ENCODE measurements at regions not wholly inside any gene's neighbourhood (a gene's known extent, or its start where the extent isn't known, plus 50 kb on each side); places are given as distances from the start of the nearest gene placed in this dataset.
"Not testable (repeated sequence)": the region's sequence is repeated elsewhere in the genome, so short reads cannot be mapped to it uniquely, and the experiment has no call there.

DNA sequence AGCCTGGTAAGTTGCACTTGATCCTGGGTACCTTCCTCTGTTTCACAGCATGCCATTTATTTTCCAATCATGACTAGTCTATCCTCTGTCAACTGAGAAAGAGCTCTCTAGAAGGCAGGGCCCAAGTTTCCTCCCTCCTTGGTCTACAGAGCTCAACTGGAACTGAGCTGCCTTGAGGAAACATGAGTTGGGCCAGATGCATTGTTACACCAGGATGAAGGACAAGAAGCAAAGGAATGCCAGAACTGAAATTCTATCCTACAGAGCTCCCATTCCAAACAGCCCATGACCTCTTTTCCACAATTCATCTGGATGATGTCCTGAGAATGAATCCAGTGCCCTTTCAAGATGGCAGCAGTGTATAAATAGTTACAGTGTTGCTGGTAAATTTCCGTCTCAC lies 66.7 kb upstream of the E2F3 start:
- TF ChIP-seq FOXA1 (IDR thresholded peaks at IDR 0.05) (no peak), SP1 (IDR thresholded peaks at IDR 0.05) (no peak), ZNF384 (IDR thresholded peaks at IDR 0.05) (no peak), LEF1 (IDR thresholded peaks at IDR 0.05; ENCODE audit: borderline replicate concordance) (no peak), NFRKB (IDR thresholded peaks at IDR 0.05) (no peak), HDGF (IDR thresholded peaks at IDR 0.05; ENCODE audit: borderline replicate concordance) (no peak), CTBP1 (IDR thresholded peaks at IDR 0.05; ENCODE audit: borderline replicate concordance) (no peak), FOXM1 (IDR thresholded peaks at IDR 0.05; ENCODE audit: borderline replicate concordance) (no peak), SUZ12 (IDR thresholded peaks at IDR 0.05) (no peak), FOXK2 (IDR thresholded peaks at IDR 0.05) (no peak), BHLHE40 (IDR thresholded peaks at IDR 0.05; ENCODE audit: borderline replicate concordance) (no peak), ARNT (IDR thresholded peaks at IDR 0.05) (no peak), L3MBTL2 (conservative IDR thresholded peaks at IDR 0.05) (no peak), TARDBP (IDR thresholded peaks at IDR 0.05) (no peak), ELF4 (IDR thresholded peaks at IDR 0.05) (no peak)
- TF ChIP-seq, protein P1, sequence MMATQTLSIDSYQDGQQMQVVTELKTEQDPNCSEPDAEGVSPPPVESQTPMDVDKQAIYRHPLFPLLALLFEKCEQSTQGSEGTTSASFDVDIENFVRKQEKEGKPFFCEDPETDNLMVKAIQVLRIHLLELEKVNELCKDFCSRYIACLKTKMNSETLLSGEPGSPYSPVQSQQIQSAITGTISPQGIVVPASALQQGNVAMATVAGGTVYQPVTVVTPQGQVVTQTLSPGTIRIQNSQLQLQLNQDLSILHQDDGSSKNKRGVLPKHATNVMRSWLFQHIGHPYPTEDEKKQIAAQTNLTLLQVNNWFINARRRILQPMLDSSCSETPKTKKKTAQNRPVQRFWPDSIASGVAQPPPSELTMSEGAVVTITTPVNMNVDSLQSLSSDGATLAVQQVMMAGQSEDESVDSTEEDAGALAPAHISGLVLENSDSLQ (IDR thresholded peaks at IDR 0.05), result no peak
- no peak for DNase-seq (ENCODE audit: extremely low spot score)
- ChIA-PET CTCF (no interaction called here), POLR2A (no interaction called here)

DNA sequence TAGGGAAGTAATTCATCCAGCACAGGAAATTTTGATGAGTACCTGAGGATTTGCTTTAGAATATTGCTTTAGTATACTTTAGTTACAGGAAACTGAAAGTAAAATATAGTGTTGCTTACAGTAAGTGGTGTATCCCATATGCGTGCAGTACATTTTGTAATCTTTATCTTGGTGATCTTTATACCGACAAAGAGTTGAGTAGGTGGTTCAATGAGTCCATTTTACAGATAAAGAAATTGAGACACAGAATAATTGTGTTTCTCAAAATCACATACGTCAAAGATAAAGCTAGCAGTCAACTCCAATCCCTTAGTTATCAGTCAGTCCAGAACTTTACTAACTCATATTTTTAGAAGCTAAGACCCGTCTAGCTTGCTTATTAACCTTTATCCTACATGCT lies 65.8 kb upstream of the E2F3 start:
- POLR2A ChIA-PET, result no interaction called here
- TF ChIP-seq LEF1 (IDR thresholded peaks at IDR 0.05; ENCODE audit: borderline replicate concordance), result no peak
- no peak for TF ChIP-seq ARNT (IDR thresholded peaks at IDR 0.05)
- TF ChIP-seq CTBP1 (IDR thresholded peaks at IDR 0.05; ENCODE audit: borderline replicate concordance), result no peak
- TF ChIP-seq TARDBP (IDR thresholded peaks at IDR 0.05), result no peak
- no peak for TF ChIP-seq ZNF384 (IDR thresholded peaks at IDR 0.05)
- no peak for TF ChIP-seq FOXK2 (IDR thresholded peaks at IDR 0.05)
- TF ChIP-seq NFRKB (IDR thresholded peaks at IDR 0.05), result no peak
- no peak for TF ChIP-seq SP1 (IDR thresholded peaks at IDR 0.05)
- TF ChIP-seq SUZ12 (IDR thresholded peaks at IDR 0.05), result no peak
- TF ChIP-seq ELF4 (IDR thresholded peaks at IDR 0.05), result no peak
- no peak for TF ChIP-seq FOXA1 (IDR thresholded peaks at IDR 0.05)
- TF ChIP-seq L3MBTL2 (conservative IDR thresholded peaks at IDR 0.05), result no peak
- TF ChIP-seq FOXM1 (IDR thresholded peaks at IDR 0.05; ENCODE audit: borderline replicate concordance), result no peak
- DNase-seq (ENCODE audit: extremely low spot score), result no peak
- CTCF ChIA-PET, result no interaction called here

DNA sequence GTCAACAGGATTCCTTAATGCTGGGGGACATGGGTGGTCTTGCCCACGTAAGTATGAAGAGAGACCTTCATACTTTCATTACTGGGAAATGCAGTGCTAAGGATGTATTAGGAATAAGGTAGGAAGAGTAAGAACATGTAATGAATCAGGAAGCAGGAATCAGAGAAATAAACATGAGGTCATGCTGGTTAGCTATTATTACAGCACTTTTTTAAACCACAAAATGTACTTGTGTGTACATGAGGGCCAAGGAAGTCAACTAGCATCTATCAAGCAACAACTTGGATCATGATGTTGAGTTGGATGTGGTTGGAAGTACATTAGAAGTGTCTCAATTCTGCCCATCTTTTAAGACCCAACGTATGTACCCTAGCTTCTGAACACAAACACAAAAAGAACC lies 63.5 kb upstream of the E2F3 start:
- DNase-seq (ENCODE audit: extremely low spot score), result no peak
- no peak for TF ChIP-seq TARDBP (IDR thresholded peaks at IDR 0.05)
- TF ChIP-seq ARNT (IDR thresholded peaks at IDR 0.05), result no peak
- no peak for TF ChIP-seq BHLHE40 (IDR thresholded peaks at IDR 0.05; ENCODE audit: borderline replicate concordance)
- TF ChIP-seq FOXM1 (IDR thresholded peaks at IDR 0.05; ENCODE audit: borderline replicate concordance), result no peak
- TF ChIP-seq LEF1 (IDR thresholded peaks at IDR 0.05; ENCODE audit: borderline replicate concordance), result no peak
- no peak for TF ChIP-seq NFRKB (IDR thresholded peaks at IDR 0.05)
- no peak for TF ChIP-seq SUZ12 (IDR thresholded peaks at IDR 0.05)
- TF ChIP-seq SP1 (IDR thresholded peaks at IDR 0.05), result no peak
- TF ChIP-seq CTBP1 (IDR thresholded peaks at IDR 0.05; ENCODE audit: borderline replicate concordance), result no peak
- ChIA-PET CTCF (no interaction called here), POLR2A (no interaction called here)

DNA sequence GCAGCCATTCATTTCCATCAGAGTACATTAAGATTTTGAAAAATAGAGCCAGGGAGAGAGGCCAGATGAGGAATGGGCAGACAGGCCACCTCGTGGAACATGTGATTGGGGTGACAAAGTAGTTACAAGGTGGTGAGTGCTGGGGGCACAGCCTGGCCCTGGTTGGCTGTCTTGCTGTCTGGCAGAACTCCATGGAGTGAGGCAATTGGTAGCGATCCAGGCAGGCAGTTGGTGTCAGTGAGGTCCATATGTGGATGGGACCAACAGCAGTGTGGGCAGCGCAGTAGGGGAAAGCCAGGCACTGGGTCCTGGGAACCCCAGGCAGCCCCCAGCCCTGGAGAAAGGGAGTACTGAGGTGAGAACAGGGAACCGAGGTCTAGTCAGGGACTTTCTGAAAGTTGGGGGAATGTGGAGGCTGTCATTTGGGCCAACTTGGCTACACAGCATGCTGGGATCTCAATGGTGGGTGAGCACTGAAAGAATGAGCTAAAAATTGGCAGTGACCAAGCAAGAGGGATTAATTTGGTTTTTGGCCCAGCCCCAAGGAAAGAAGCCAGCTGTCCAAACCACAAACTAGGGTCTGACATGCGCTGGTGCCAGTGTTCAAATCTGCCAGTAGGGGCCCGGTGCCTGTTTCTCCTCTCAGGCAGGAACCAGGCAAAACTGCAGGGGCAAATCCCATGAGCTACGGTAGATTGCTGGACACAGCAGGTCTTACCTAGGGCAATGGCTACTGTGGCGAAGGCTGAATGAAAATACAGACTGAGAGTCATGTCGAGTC lies 61.4 kb upstream of the E2F3 start:
- no peak for DNase-seq (ENCODE audit: extremely low spot score)
- TF ChIP-seq ZNF384 (IDR thresholded peaks at IDR 0.05), result no peak
- no peak for TF ChIP-seq ARNT (IDR thresholded peaks at IDR 0.05)
- TF ChIP-seq CTBP1 (IDR thresholded peaks at IDR 0.05; ENCODE audit: borderline replicate concordance), result no peak
- no peak for TF ChIP-seq ELF4 (IDR thresholded peaks at IDR 0.05)
- TF ChIP-seq LEF1 (IDR thresholded peaks at IDR 0.05; ENCODE audit: borderline replicate concordance), result no peak
- TF ChIP-seq FOXK2 (IDR thresholded peaks at IDR 0.05), result no peak
- TF ChIP-seq HDGF (IDR thresholded peaks at IDR 0.05; ENCODE audit: borderline replicate concordance), result no peak
- no peak for TF ChIP-seq TARDBP (IDR thresholded peaks at IDR 0.05)
- TF ChIP-seq SUZ12 (IDR thresholded peaks at IDR 0.05), result no peak
- CTCF ChIA-PET, result no interaction called here
- POLR2A ChIA-PET, result no interaction called here

DNA sequence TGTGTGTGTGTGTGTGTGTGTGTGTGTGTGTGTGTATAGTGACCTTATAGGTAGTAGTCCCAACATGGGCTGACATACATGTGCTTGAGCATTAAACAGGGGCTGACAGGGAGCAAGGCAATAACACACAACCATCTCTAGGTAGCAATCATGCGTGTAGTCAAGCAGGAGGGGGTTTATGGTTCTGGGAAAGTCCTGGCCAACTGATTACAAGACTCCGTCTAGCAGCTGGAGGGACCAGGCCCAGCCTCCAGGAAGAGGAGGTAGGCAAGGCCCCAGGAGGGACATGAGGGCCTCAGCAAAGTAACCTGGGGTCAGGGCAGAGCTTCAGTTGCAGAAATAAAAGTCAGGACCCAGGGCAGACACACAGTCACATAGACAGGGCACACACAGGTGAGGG lies 60.6 kb upstream of the E2F3 start:
- no peak for DNase-seq (ENCODE audit: extremely low spot score)
- POLR2A ChIA-PET, result no interaction called here
- TF ChIP-seq, protein P1 (IDR thresholded peaks at IDR 0.05), result no peak
- CTCF ChIA-PET, result no interaction called here

DNA sequence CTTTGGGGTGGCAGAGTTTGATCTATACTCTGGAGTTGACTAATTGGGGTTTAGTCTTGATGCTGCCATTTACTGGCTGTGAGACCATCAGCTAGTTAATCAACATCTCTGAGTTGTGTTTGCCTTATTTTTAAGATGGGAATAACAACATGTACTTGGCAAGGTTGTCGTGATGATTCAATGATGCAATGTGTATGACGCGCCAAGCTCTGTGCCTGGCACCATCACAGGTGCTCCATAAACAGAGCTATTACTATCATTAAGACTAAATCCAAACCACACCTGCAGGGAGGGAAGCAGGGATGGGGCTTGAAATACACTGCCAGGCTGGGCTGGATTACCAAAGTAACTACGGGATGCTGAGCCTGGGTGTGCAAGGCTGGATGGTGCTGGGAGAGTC lies 60.1 kb upstream of the E2F3 start:
- ChIA-PET POLR2A (no interaction called here), CTCF (no interaction called here)
- TF ChIP-seq HDGF (IDR thresholded peaks at IDR 0.05; ENCODE audit: borderline replicate concordance), result no peak
- DNase-seq (ENCODE audit: extremely low spot score), result no peak

DNA sequence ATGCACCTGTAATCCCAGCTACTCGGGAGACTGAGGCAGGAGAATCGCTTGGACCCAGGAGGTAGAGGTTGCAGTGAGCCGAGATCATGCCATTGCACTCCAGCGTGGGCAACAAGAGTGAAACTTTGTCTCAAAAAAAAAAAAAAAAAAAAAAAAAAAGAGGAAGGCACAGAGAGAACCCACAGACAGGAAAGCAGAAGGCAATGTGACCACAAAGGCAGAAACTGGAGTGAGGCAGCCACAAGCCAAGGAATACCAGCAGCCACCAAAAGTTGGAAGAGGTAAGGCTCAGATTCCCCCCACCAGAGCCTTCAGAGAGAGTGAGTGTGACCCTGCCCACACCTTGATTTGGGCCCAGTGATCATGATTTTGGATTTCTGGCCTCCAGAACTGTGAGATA lies 54.7 kb upstream of the E2F3 start:
- CTCF ChIA-PET; POLR2A ChIA-PET; DNase-seq (ENCODE audit: extremely low spot score): not testable (repeated sequence)

DNA sequence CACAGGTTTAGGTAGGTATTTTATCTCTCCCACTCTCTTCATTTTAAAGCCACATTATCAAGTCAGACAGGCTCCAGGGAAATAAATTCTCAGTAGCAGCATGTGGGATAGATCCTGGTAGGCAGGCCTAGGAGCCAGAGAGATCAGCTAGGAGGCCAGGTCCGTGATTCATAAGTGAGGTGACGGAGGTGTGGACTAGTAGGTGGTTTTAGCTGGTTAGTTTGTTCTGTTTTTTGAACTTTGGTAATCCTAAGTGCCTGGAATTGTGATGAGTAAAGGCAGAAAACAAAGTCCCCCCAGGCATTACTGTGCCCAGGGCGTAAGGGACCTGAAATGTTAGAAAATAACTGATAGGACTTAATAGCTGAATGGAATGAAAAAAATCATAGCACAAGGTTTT lies 53.6 kb upstream of the E2F3 start:
- no peak for TF ChIP-seq TARDBP (IDR thresholded peaks at IDR 0.05)
- TF ChIP-seq LEF1 (IDR thresholded peaks at IDR 0.05; ENCODE audit: borderline replicate concordance), result no peak
- no peak for TF ChIP-seq SP1 (IDR thresholded peaks at IDR 0.05)
- no peak for TF ChIP-seq CTBP1 (IDR thresholded peaks at IDR 0.05; ENCODE audit: borderline replicate concordance)
- TF ChIP-seq SUZ12 (IDR thresholded peaks at IDR 0.05), result no peak
- TF ChIP-seq, protein P1 (IDR thresholded peaks at IDR 0.05), result no peak
- no peak for TF ChIP-seq FOXK2 (IDR thresholded peaks at IDR 0.05)
- no peak for TF ChIP-seq L3MBTL2 (conservative IDR thresholded peaks at IDR 0.05)
- TF ChIP-seq ARNT (IDR thresholded peaks at IDR 0.05), result no peak
- no peak for TF ChIP-seq FOXA1 (IDR thresholded peaks at IDR 0.05)
- DNase-seq (ENCODE audit: extremely low spot score), result no peak
- ChIA-PET CTCF (no interaction called here), POLR2A (no interaction called here)

Measured in HEK293T (cell line).